ENCODE measurements at regions not wholly inside any gene's neighbourhood (a gene's known extent, or its start where the extent isn't known, plus 50 kb on each side); places are given as distances from the start of the nearest gene placed in this dataset.

DNA sequence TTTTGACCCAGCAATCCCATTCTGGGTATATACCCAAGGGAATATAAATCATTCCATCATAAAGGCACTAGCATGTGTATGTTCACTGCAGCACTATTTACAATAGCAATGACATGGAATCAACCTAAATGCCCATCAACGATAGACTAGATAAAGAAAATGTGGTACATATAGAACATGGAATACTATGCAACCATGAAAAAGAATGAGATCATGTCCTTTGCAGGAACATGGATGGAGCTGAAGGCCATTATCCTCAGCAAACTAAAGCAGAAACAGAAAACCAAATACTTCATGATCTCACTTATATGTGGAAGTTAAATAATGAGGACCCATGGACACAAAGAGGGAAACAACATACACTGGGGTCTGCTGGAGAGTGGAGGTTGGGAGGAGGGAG, 58.0 kb upstream of the STARD3NL start:
- Histone ChIP-seq H3K4me3 (no peak overlapping the region), H3K9me3 (peaks cover 0 to 8% (median 0%) of the 10 kb centered on the region in 4 donors), H3K27me3 (no peaks in the 10 kb centered on the region), H3K4me1 (no peaks in the 10 kb centered on the region), H3K27ac (no peak overlapping the region), H3K36me3 (no peaks in the 10 kb centered on the region)
- DNase-seq (ENCODE audit: low spot score in 2 of 2) = no peak
- 91 to 95% methylated on average over 1 of the region's 1 CpG for WGBS, 2 donors
- TF ChIP-seq, protein P1, sequence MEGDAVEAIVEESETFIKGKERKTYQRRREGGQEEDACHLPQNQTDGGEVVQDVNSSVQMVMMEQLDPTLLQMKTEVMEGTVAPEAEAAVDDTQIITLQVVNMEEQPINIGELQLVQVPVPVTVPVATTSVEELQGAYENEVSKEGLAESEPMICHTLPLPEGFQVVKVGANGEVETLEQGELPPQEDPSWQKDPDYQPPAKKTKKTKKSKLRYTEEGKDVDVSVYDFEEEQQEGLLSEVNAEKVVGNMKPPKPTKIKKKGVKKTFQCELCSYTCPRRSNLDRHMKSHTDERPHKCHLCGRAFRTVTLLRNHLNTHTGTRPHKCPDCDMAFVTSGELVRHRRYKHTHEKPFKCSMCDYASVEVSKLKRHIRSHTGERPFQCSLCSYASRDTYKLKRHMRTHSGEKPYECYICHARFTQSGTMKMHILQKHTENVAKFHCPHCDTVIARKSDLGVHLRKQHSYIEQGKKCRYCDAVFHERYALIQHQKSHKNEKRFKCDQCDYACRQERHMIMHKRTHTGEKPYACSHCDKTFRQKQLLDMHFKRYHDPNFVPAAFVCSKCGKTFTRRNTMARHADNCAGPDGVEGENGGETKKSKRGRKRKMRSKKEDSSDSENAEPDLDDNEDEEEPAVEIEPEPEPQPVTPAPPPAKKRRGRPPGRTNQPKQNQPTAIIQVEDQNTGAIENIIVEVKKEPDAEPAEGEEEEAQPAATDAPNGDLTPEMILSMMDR (IDR thresholded peaks at IDR 0.05) = no peak
- no peak for TF ChIP-seq EP300 (IDR thresholded peaks at IDR 0.05)
- TF ChIP-seq POLR2A (IDR thresholded peaks at IDR 0.05) = no peak

DNA sequence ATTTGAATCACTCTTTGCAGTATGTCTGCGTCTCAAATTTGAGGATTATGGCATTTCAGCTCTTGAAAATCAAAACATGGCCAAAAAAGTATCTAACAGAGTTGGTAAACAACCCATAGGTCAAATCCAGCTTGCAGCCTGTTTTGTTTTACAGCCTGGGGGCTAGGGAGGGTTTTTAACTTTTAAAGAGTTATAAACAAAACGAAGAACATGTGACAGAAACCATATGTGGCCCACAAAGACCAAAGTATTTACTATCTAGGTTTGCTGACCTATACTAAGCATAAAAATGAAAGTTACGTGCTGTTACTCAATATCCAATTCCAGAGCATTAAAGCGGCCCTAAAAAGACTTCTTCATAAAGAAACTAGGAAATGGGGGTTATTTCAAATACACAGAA, 55.5 kb upstream of the STARD3NL start:
- no peak for DNase-seq (ENCODE audit: low spot score in 2 of 2)
- no peaks in the 10 kb centered on the region for H3K36me3 ChIP-seq
- WGBS, 2 donors = 84% methylated on average over 4 of the region's 4 CpGs
- TF ChIP-seq, protein P1 (IDR thresholded peaks at IDR 0.05) = no peak
- TF ChIP-seq EP300 (IDR thresholded peaks at IDR 0.05) = no peak
- no peak for TF ChIP-seq POLR2A (IDR thresholded peaks at IDR 0.05)
- H3K27me3 ChIP-seq = no peaks in the 10 kb centered on the region
- no peaks in the 10 kb centered on the region for H3K4me1 ChIP-seq
- H3K9me3 ChIP-seq = peaks cover 0 to 8% (median 0%) of the 10 kb centered on the region in 4 donors
- no peak overlapping the region for H3K27ac ChIP-seq
- no peak overlapping the region for H3K4me3 ChIP-seq

DNA sequence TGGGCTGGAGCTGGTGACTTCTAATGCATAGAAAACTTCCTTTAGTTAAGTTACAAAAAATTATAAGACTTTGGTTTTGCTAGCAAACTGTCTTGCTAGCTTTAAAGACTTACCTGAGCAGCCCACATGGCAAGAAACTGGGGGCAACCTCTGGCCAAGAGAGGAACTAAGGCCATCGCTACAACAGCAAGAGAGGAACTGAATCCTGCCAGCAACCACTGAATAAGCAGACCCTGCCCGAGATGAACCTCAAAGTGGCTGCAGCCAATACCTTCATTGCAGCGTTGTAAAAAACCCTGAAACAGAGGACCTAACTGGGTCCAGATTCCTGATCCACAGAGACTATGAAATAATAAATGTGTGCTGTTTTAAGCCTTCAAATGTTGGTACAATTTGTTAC, 54.6 kb upstream of the STARD3NL start:
- Histone ChIP-seq H3K9me3 (peaks cover 0 to 8% (median 0%) of the 10 kb centered on the region in 4 donors), H3K27ac (no peak overlapping the region), H3K27me3 (no peaks in the 10 kb centered on the region), H3K36me3 (no peaks in the 10 kb centered on the region), H3K4me1 (no peaks in the 10 kb centered on the region), H3K4me3 (no peak overlapping the region)
- 82 to 91% methylated on average over 3 of the region's 3 CpGs for WGBS, 2 donors
- DNase-seq (ENCODE audit: low spot score in 2 of 2) = no peak
- TF ChIP-seq POLR2A (IDR thresholded peaks at IDR 0.05) (no peak), EP300 (IDR thresholded peaks at IDR 0.05) (no peak)
- TF ChIP-seq, protein P1 (IDR thresholded peaks at IDR 0.05) = no peak

DNA sequence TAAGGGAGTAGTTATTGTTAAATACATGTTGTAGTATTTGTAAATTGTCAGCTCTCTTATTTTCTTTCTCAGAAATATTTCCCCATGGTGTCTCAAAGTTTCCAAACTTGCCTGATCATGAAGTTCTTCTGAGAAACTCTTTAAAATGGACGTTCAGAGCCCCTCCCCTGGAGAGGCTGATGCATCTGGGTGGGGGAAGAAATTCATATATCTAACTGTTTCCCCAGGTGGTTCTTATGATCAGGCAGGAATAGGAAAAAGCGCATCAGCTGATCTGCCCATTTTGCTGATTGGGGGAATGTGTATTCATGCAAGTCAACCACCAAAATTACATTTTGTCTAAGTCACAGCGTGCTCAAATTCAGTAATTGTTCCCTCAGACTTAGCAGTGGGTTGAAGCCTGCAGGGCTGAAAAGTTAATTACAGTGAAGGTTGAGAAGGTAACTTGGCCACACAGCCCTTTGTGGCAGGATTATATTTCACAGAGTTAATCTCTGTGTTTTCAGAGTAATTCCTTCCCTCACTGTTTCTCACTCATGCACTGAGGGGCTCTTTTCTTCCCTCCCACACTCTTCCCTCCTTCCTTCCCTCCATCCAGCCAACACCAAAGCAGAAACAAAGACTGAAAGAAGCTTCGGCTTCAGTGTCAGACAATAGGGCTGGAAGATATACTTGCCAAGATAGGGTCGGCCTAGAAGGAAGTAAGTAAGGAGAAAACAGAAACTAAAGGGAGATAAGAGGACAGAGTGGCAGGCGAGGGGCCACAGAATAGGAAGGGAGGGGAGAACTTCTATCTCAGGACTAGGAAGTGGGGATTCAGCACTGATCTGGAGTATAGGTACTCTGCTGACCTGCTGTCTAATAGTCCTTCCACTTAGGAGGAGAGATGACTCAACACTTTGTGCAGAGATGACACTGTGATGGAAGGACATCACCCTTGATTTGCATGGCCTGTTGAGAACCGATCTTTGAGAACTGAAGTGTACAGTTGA, 50.5 kb upstream of the STARD3NL start:
- no peak overlapping the region for H3K27ac ChIP-seq
- 73 to 76% methylated on average over 7 of the region's 7 CpGs for WGBS, 2 donors
- TF ChIP-seq POLR2A (IDR thresholded peaks at IDR 0.05) (no peak), EP300 (IDR thresholded peaks at IDR 0.05) (no peak)
- TF ChIP-seq, protein P1 (IDR thresholded peaks at IDR 0.05) = no peak
- H3K4me3 ChIP-seq = no peak overlapping the region
- DNase-seq (ENCODE audit: low spot score in 2 of 2) = no peak
- no peaks in the 10 kb centered on the region for H3K36me3 ChIP-seq
- H3K27me3 ChIP-seq = no peaks in the 10 kb centered on the region
- H3K9me3 ChIP-seq = peaks cover 0 to 4% (median 0%) of the 10 kb centered on the region in 4 donors
- H3K4me1 ChIP-seq = no peaks in the 10 kb centered on the region

All from tibial nerve (tissue), 4 donors.